Bronchial epithelial cell (primary cell): ENCODE measurements at regions not wholly inside any gene's neighbourhood (a gene's known extent, or its start where the extent isn't known, plus 50 kb on each side); places are given as distances from the start of the nearest gene placed in this dataset.

ENCODE experiments used
- DNase-seq: peaks from one replicate; pipeline ENCODE4 v3.0.0-alpha.2; 2010; ENCODE audit warnings: low read depth
- FAIRE-seq: peaks from 2 replicates; lab custom pipeline; 2011; peaks lifted over from hg19 to GRCh38; lab: Jason Lieb, UNC
- H3K27me3 ChIP-seq: 2 replicates; pipeline ENCODE4 v1.5.1; 2011; ENCODE audit warnings: low read length; ENCODE audit not compliant: control insufficient read depth, insufficient read depth
- H3K36me3 ChIP-seq: 2 replicates; pipeline ENCODE4 v1.5.1; 2011; ENCODE audit warnings: low read length; ENCODE audit not compliant: control insufficient read depth, insufficient read depth
- H3K4me3 ChIP-seq: 2 replicates; pipeline ENCODE4 v1.5.1; 2011; ENCODE audit warnings: mild to moderate bottlenecking, low read depth, low read length, control low read depth
- CTCF ChIP-seq: IDR thresholded peaks from 2 replicates; pipeline ENCODE4 v1.5.1; 2011; ENCODE audit warnings: mild to moderate bottlenecking, moderate library complexity, low read length, control low read depth, inconsistent platforms; ENCODE audit not compliant: insufficient read depth, severe bottlenecking

- H3K4me3 ChIP-seq, result no peak overlapping the region
- DNase-seq (no peak), FAIRE-seq (no peak)
- H3K36me3 ChIP-seq, result no peaks in the 10 kb centered on the region
- no peak for TF ChIP-seq CTCF
- H3K27me3 ChIP-seq, result no peaks in the 10 kb centered on the region
Measured at GRCh38 chr2:236661762-236662110, 92.1 kb downstream of the ACKR3 start.

- FAIRE-seq (no peak), DNase-seq (no peak)
- no peak for TF ChIP-seq CTCF
- Histone ChIP-seq H3K27me3 (no peaks in the 10 kb centered on the region), H3K4me3 (no peak overlapping the region), H3K36me3 (no peaks in the 10 kb centered on the region)
Measured at GRCh38 chr2:236662231-236663185, 92.9 kb downstream of the ACKR3 start.

DNA sequence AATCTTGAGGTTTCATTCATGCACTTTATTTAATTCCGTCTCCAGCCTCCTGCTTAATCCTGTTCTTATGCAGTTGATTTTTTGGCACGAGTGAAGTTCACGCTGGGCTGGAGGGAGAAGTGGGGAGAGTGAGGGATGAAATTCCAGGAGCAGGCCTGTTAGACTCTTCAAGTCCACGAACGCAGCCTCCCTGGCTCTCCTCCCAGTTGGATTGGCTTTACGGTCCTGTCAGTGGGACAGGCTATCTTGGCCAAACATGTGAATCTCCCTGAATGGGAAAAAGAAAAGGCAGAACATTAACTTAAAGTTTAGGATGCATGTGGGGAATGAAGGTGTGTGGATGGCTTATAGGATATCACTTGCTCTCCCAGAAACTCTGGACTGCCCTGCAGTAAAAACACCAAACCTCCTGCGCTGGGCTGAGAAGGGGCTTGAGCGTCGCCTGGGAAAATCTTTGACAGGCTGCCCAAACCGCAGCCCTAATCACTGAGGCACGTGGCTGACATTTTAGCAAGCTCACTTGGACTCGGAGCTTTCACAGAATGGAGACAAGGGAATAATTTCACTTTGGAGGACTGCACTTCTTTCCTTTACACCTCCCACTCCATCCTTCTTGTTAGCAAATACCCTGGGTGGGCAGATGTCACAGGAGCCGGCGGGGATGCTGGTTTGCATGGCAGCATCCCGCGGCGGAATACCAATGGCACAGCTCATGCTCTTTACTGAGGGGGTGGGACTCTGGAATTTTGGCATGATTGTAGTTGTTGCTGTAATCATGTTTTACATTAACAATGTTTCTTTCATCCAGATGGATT is 93.9 kb downstream of the ACKR3 start:
- DNase-seq (peak; percentile 18), FAIRE-seq (no peak)
- H3K27me3 ChIP-seq, result no peaks in the 10 kb centered on the region
- no peak overlapping the region for H3K4me3 ChIP-seq
- H3K36me3 ChIP-seq, result no peaks in the 10 kb centered on the region
- TF ChIP-seq CTCF, result no peak

DNA sequence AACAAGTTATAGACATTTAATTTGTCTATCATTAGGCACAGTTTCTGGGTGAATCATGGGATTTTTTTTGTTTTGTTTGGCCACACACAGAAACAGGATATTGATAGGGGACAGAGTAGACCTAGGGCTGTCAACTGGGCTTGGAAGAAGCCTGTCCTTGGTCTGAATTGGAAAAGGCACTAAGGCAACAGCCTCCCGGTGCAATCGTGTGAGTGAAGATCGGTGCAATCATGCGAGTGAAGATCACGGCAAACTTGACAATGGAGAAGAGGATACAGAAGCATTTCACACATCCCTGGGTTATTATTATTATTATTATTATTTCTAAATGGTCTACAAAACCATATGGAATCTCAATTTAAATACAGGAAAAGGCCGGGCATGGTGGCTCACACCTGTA is 94.5 kb downstream of the ACKR3 start:
- FAIRE-seq (no peak), DNase-seq (no peak)
- H3K27me3 ChIP-seq, result no peaks in the 10 kb centered on the region
- no peak overlapping the region for H3K4me3 ChIP-seq
- H3K36me3 ChIP-seq, result no peaks in the 10 kb centered on the region
- no peak for TF ChIP-seq CTCF

DNA sequence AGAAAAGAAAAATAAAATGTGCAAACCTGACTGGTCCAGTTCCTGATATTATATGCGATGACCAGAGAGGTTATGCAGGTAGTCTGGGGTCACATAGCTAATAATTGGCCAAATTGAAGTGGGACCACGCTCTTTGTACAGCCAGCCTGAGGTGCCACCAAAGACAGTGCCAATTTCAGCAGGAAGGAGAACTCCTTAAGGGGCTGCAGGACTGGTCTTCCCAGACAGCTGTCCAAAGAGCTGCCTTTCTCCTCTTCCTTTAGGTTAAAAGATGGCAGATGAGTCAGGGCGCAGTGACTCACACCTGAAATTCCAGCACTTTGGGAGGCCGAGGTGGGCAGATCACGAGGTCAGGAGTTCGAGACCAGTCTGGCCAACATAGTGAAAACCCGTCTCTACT is 95.5 kb downstream of the ACKR3 start:
- H3K27me3 ChIP-seq, result no peaks in the 10 kb centered on the region
- no peak for TF ChIP-seq CTCF
- no peaks in the 10 kb centered on the region for H3K36me3 ChIP-seq
- no peak overlapping the region for H3K4me3 ChIP-seq
- DNase-seq, result no peak
- no peak for FAIRE-seq
